Mucosa of descending colon (tissue), 3 donors: ENCODE measurements at regions not wholly inside any gene's neighbourhood (a gene's known extent, or its start where the extent isn't known, plus 50 kb on each side); places are given as distances from the start of the nearest gene placed in this dataset.

Experiments used
- ATAC-seq: fragments of 200-7000 bp; cut with Tn5 transposase; one replicate; pipeline ENCODE4 v1.9.1; 2020; ENCODE audit warnings: mild to moderate bottlenecking, moderate library complexity
- DNase-seq, 3 donors: peaks; one replicate each; pipeline ENCODE4 v3.0.0-alpha.2; 2020
- H3K36me3 ChIP-seq: fragments of 200-600 bp; one replicate; pipeline ENCODE4 v1.8.0; 2021; ENCODE audit warnings: low read depth, mild to moderate bottlenecking
- H3K4me1 ChIP-seq: fragments of 200-600 bp; one replicate; pipeline ENCODE4 v1.8.0; 2021; ENCODE audit warnings: low read depth, mild to moderate bottlenecking
- H3K4me3 ChIP-seq: fragments of 200-600 bp; one replicate; pipeline ENCODE4 v1.8.0; 2021; ENCODE audit warnings: mild to moderate bottlenecking
- H3K9me3 ChIP-seq: fragments of 200-600 bp; one replicate; pipeline ENCODE4 v1.8.0; 2021; ENCODE audit warnings: mild to moderate bottlenecking
- CTCF ChIP-seq: fragments of 200-600 bp; IDR thresholded peaks from one replicate; pipeline ENCODE4 v1.8.0; 2022; ENCODE audit warnings: antibody characterized with exemption, mild to moderate bottlenecking
- intact Hi-C, 2 donors: fragments of 100-400 bp; cut with DNase I in 1 of 2; cut with micrococcal nuclease in 1 of 2; formaldehyde crosslinking; loops; one replicate each; pipeline versions ENCODE4 v1.11.0 to v1.11.1; 2022; cut with DNase I, micrococcal nuclease
- donor health status: DM: no; HTN: no; CAD: no; lungs with moderate emphysema.
- donor health status: DM: no; HTN: no; CAD: no.
- donor health status: DM: no; HTN: yes; CAD: no.

GRCh38 chr7:24052572-24053260 is 231.3 kb upstream of the NPY start:
- DNase-seq (no peak), ATAC-seq (peak; percentile 58)
- no peaks in the 10 kb centered on the region for H3K9me3 ChIP-seq
- H3K4me1 ChIP-seq, result no peaks in the 10 kb centered on the region
- intact Hi-C loops, result no loop called here
- H3K4me3 ChIP-seq, result no peak overlapping the region
- no peaks in the 10 kb centered on the region for H3K36me3 ChIP-seq
- TF ChIP-seq CTCF, result no peak

- no peak for DNase-seq
- Histone ChIP-seq H3K9me3 (no peaks in the 10 kb centered on the region), H3K4me1 (no peaks in the 10 kb centered on the region), H3K4me3 (no peak overlapping the region), H3K36me3 (no peaks in the 10 kb centered on the region)
- no peak for TF ChIP-seq CTCF
- intact Hi-C loops, result no loop called here
- ATAC-seq, result no peak
Measured at GRCh38 chr7:24054236-24054635, 229.8 kb upstream of the NPY start.

- no peak for DNase-seq
- Histone ChIP-seq H3K36me3 (no peaks in the 10 kb centered on the region), H3K4me1 (no peaks in the 10 kb centered on the region), H3K9me3 (no peaks in the 10 kb centered on the region), H3K4me3 (no peak overlapping the region)
- ATAC-seq, result no peak
- TF ChIP-seq CTCF, result no peak
- intact Hi-C loops, result no loop called here
Measured at GRCh38 chr7:24057243-24057642, 226.7 kb upstream of the NPY start.

- Histone ChIP-seq H3K36me3 (no peaks in the 10 kb centered on the region), H3K4me3 (no peak overlapping the region), H3K9me3 (no peaks in the 10 kb centered on the region), H3K4me1 (no peaks in the 10 kb centered on the region)
- DNase-seq (no peak), ATAC-seq (no peak)
- intact Hi-C loops, result no loop called here
- no peak for TF ChIP-seq CTCF
Measured at GRCh38 chr7:24058953-24059352, 225.0 kb upstream of the NPY start.

GRCh38 chr7:24059775-24060174 is 224.2 kb upstream of the NPY start:
- ATAC-seq, result no peak
- intact Hi-C loops, result no loop called here
- no peak for TF ChIP-seq CTCF
- Histone ChIP-seq H3K4me3 (no peak overlapping the region), H3K4me1 (no peaks in the 10 kb centered on the region), H3K36me3 (no peaks in the 10 kb centered on the region), H3K9me3 (no peaks in the 10 kb centered on the region)
- no peak for DNase-seq

GRCh38 chr7:24063721-24064120 is 220.3 kb upstream of the NPY start:
- Histone ChIP-seq H3K4me3 (no peak overlapping the region), H3K4me1 (no peaks in the 10 kb centered on the region), H3K9me3 (no peaks in the 10 kb centered on the region), H3K36me3 (no peaks in the 10 kb centered on the region)
- ATAC-seq (no peak), DNase-seq (no peak)
- intact Hi-C loops, result no loop called here
- TF ChIP-seq CTCF, result no peak
